OCI-LY7 (cell line): ENCODE measurements at regions not wholly inside any gene's neighbourhood (a gene's known extent, or its start where the extent isn't known, plus 50 kb on each side); places are given as distances from the start of the nearest gene placed in this dataset.

Source experiments
- BruUV-seq: library from RNA; stranded (reverse); fragments of 400-500 nt; replicated peaks from 2 replicates; lab custom pipeline; 2021; lab: Mats Ljungman, UMichigan
- CTCF ChIA-PET: fragments of 300-600 bp; sonication (Branson Sonifier 250); formaldehyde crosslinking; loops from one replicate; lab custom pipeline; 2022; ENCODE audit warnings: antibody characterized with exemption; ENCODE audit not compliant: unreplicated experiment; lab: Charles Lee
- POLR2A ChIA-PET: fragments of 300-600 bp; sonication (Branson Sonifier 250); formaldehyde crosslinking; loops from one replicate; lab custom pipeline; 2022; ENCODE audit warnings: antibody characterized with exemption; lab: Charles Lee
- DNase-seq: peaks from one replicate; pipeline ENCODE4 v3.0.0-alpha.2; 2015; ENCODE audit warnings: low spot score
- H2AFZ ChIP-seq: fragments of 200-600 bp; sonication (generic), shearing (Covaris generic); 2 replicates; pipeline ENCODE4 v1.6.1; 2014; ENCODE audit warnings: mild to moderate bottlenecking, antibody characterized with exemption, low read length, moderate library complexity
- H3K27ac ChIP-seq: fragments of 200-600 bp; sonication (generic); 2 replicates; pipeline ENCODE4 v1.5.1; 2014; ENCODE audit warnings: mixed run types, low read depth, mild to moderate bottlenecking, moderate library complexity, low read length, inconsistent platforms; ENCODE audit not compliant: poor library complexity, severe bottlenecking
- H3K36me3 ChIP-seq: fragments of 200-600 bp; sonication (generic); 2 replicates; pipeline ENCODE4 v1.6.1; 2014; ENCODE audit warnings: mild to moderate bottlenecking, antibody characterized with exemption, low read length, moderate library complexity, mixed read lengths; ENCODE audit not compliant: insufficient read depth
- H3K4me1 ChIP-seq: fragments of 200-600 bp; sonication (generic); 2 replicates; pipeline ENCODE4 v1.5.1; 2014; ENCODE audit warnings: mild to moderate bottlenecking, low read length; ENCODE audit not compliant: insufficient read depth, poor library complexity, severe bottlenecking
- H3K4me2 ChIP-seq: fragments of 200-600 bp; sonication (generic); 2 replicates; pipeline ENCODE4 v1.6.1; 2014; ENCODE audit warnings: mild to moderate bottlenecking, low read length
- H3K4me3 ChIP-seq: fragments of 200-600 bp; sonication (generic); 2 replicates; pipeline ENCODE4 v1.5.1; 2014; ENCODE audit warnings: mild to moderate bottlenecking, low read depth, low read length; ENCODE audit not compliant: poor library complexity, severe bottlenecking
- H3K79me2 ChIP-seq: fragments of 200-600 bp; sonication (generic); 2 replicates; pipeline ENCODE4 v1.6.1; 2016; ENCODE audit warnings: low read depth, mild to moderate bottlenecking, low read length, moderate library complexity, mixed read lengths; ENCODE audit not compliant: insufficient read depth
- H3K9me2 ChIP-seq: fragments of 200-600 bp; sonication (generic); 2 replicates; pipeline ENCODE4 v1.6.1; 2016; ENCODE audit warnings: mild to moderate bottlenecking, low read length, mixed read lengths; ENCODE audit not compliant: insufficient read depth
- H3K9me3 ChIP-seq: fragments of 200-600 bp; sonication (generic); 2 replicates; pipeline ENCODE4 v1.6.1; 2014; ENCODE audit warnings: mild to moderate bottlenecking, mixed run types, low read length, mixed read lengths
- H4K20me1 ChIP-seq: fragments of 200-600 bp; sonication (generic); 2 replicates; pipeline ENCODE4 v1.6.1; 2014; ENCODE audit warnings: mild to moderate bottlenecking, antibody characterized with exemption, low read length, moderate library complexity, mixed read lengths; ENCODE audit not compliant: insufficient read depth
- CTCF ChIP-seq: fragments of 200-600 bp; sonication (generic); conservative IDR thresholded peaks from 2 replicates; pipeline ENCODE4 v1.5.1; 2014; ENCODE audit warnings: mild to moderate bottlenecking, antibody characterized with exemption, low read length, moderate library complexity, mixed read lengths
- EZH2phosphoT487 ChIP-seq: fragments of 200-600 bp; sonication (generic); IDR thresholded peaks from 2 replicates; pipeline ENCODE4 v1.6.1; 2018; ENCODE audit warnings: low read depth, borderline replicate concordance, mild to moderate bottlenecking, mixed run types, antibody characterized with exemption, low read length, moderate library complexity, mixed read lengths
- intact Hi-C: fragments of 100-400 bp; cut with micrococcal nuclease; formaldehyde crosslinking; loops from one replicate; pipeline ENCODE4 v1.10.0; 2022; ENCODE audit not compliant: unreplicated experiment

DNA sequence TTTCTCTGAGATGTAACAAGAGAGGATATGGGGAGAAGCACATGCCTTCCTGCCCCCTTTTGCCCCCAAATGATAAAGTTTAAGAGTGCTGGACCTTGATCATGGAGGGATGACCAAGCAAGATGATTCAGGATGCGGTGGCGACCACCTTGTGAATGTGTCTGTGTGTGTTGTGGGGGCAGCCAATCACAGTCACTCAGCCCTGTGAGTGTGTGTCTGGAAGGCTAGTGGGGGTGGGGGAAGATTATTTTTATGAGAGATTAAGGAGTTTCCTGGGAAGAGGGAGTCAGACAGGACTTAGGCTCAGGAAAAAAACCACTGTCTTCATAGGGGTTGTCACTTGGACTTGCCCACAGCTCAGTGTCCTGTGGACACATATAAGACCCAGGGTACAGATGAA is 57.8 kb upstream of the KY start:
- no TSS peak for BruUV-seq
- Histone ChIP-seq H3K9me3 (no peaks in the 10 kb centered on the region), H3K9me2 (no peaks in the 10 kb centered on the region), H3K4me3 (no peak overlapping the region), H3K27ac (no peak overlapping the region), H3K79me2 (no peaks in the 10 kb centered on the region), H2AFZ (no peak overlapping the region), H3K36me3 (no peaks in the 10 kb centered on the region), H3K4me1 (no peaks in the 10 kb centered on the region), H4K20me1 (no peaks in the 10 kb centered on the region), H3K4me2 (no peak overlapping the region)
- TF ChIP-seq CTCF (no peak), EZH2phosphoT487 (no peak)
- no peak for DNase-seq
- POLR2A ChIA-PET = interaction anchor here (0.6 kb wide), 1 partner anchor 69 kb away, joined by 3 read pairs; no protein-coding TSS in a partner anchor
- intact Hi-C loops = no loop called here
- CTCF ChIA-PET = no interaction called here

GRCh38 chr3:134709076-134709475 is 58.3 kb upstream of the KY start:
- intact Hi-C loops = no loop called here
- no peak for DNase-seq
- H2AFZ ChIP-seq = no peak overlapping the region
- no peaks in the 10 kb centered on the region for H3K79me2 ChIP-seq
- no peak for TF ChIP-seq EZH2phosphoT487
- TF ChIP-seq CTCF = no peak
- H4K20me1 ChIP-seq = no peaks in the 10 kb centered on the region
- ChIA-PET POLR2A (no interaction called here), CTCF (no interaction called here)
- no TSS peak for BruUV-seq
- no peaks in the 10 kb centered on the region for H3K4me1 ChIP-seq
- no peak overlapping the region for H3K4me3 ChIP-seq
- no peak overlapping the region for H3K4me2 ChIP-seq
- H3K27ac ChIP-seq = no peak overlapping the region
- no peaks in the 10 kb centered on the region for H3K9me3 ChIP-seq
- no peaks in the 10 kb centered on the region for H3K9me2 ChIP-seq
- no peaks in the 10 kb centered on the region for H3K36me3 ChIP-seq

- Histone ChIP-seq H3K27ac (no peak overlapping the region), H3K4me1 (no peaks in the 10 kb centered on the region), H2AFZ (no peak overlapping the region), H3K36me3 (no peaks in the 10 kb centered on the region), H3K4me3 (no peak overlapping the region), H3K9me3 (no peaks in the 10 kb centered on the region), H3K9me2 (no peaks in the 10 kb centered on the region), H4K20me1 (no peaks in the 10 kb centered on the region), H3K79me2 (no peaks in the 10 kb centered on the region), H3K4me2 (no peak overlapping the region)
- no TSS peak for BruUV-seq
- TF ChIP-seq CTCF (no peak), EZH2phosphoT487 (no peak)
- intact Hi-C loops = no loop called here
- CTCF ChIA-PET = no interaction called here
- DNase-seq = no peak
- POLR2A ChIA-PET = no interaction called here
Measured at GRCh38 chr3:134709561-134710312, 58.9 kb upstream of the KY start.
